PC-3 (cell line): ENCODE measurements at regions not wholly inside any gene's neighbourhood (a gene's known extent, or its start where the extent isn't known, plus 50 kb on each side); places are given as distances from the start of the nearest gene placed in this dataset.

Experiments
- CTCF ChIP-seq: fragments of 300-600 bp; sonication (generic); conservative IDR thresholded peaks from 2 replicates; pipeline ENCODE4 v1.5.1; 2017; ENCODE audit warnings: antibody characterized with exemption, low read depth, mild to moderate bottlenecking, low read length
- EZH2 ChIP-seq: fragments of 300-600 bp; sonication (generic); IDR thresholded peaks from one replicate; pipeline ENCODE4 v1.6.1; 2017; ENCODE audit warnings: antibody characterized with exemption, mild to moderate bottlenecking, low read length; ENCODE audit not compliant: unreplicated experiment

- TF ChIP-seq CTCF (no peak), EZH2 (no peak)
These were observed 240.1 kb upstream of the HDAC4 start for GRCh38 chr2:239640676-239641578.
